SHP77 treated with DMSO at 0.1 percent for 48 hours (cell line): ENCODE measurements at regions not wholly inside any gene's neighbourhood (a gene's known extent, or its start where the extent isn't known, plus 50 kb on each side); places are given as distances from the start of the nearest gene placed in this dataset.
A peak's percentile ranks its signal among the peaks of the same experiment; 100 is the strongest.
"Not testable (repeated sequence)": the region's sequence is repeated elsewhere in the genome, so short reads cannot be mapped to it uniquely, and the experiment has no call there.

Experiments
- DNase-seq: peaks from one replicate; lab custom pipeline; 2025; lab: John Stamatoyannopoulos, UW

DNA sequence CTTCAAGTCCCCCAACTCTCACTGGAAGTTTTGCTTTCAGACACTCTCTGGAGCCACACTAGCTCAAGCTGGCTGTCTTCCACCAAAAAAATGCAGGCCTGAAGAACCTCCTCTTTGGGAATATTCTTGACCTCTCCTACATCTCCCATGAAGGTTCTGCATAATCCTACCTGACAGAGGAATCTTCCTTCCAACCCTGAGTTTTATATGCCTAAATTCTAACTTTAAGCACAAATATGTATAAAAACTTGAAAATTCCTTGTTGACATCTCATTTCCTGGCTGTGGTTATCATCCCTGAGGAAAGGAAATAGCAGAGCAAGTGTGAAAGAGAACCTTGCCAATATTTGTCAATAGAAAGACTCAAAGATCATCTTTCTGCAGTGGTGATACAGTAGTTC lies 249.0 kb downstream of the LPIN1 start:
- no peak for DNase-seq

DNA sequence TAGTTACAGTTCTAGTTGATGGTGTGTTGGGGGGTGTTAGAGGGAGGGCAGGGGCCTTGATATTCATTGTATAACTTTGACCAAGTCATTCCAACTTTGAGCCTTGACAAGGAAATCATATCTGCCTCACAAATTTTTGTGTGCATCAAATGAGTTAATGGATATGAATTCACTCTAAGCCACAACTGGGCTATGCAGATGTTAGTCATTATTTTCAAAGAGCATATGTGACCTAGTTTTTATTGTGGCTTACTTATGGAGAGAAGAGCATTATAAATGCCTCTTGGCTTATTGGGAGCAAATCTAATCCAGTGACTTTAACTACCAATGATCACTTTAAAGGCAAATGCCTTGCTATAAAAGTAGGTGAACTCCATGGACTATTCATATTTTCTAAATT lies 250.2 kb downstream of the LPIN1 start:
- DNase-seq = no peak

- no peak for DNase-seq
These were observed 250.7 kb downstream of the LPIN1 start for GRCh38 chr2:11997142-11997541.

GRCh38 chr2:11998218-11998617 lies 251.8 kb downstream of the LPIN1 start:
- DNase-seq = no peak

DNA sequence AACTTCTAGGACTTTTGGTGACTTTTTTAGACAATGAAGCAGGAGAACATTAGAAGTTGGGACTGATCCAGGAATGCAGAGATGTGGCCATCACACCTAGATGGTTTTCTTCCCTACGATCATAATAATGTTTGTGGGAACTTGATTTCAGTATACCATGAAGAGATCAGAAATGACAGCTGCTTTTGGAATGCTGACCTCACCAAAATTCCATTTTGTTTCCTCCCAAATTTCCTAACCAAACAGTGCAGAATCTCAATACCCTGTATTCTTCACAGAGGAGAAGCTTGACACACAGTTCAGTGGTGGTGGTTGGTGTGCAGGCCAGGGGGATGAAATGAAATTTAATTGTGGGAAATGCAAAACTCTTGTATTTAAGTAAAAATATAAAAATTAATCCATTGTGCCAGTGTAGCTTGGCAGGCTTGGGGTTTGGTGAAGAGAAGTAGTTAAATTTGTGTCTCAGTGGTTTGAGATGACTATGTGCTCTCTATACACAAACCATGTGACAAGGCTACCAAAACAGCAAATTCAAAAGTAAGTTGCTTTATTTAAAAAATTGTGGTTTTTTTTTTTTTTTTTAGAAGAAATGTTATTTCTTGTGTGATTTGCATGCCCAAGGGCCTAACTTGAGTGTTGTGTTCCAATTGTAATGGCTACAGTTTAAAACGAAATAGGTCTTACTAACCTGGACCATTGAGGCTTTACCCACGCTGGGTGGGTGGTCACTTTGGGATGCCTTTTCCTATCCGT lies 252.4 kb downstream of the LPIN1 start:
- DNase-seq = no peak

- no peak for DNase-seq
These were observed 255.2 kb downstream of the LPIN1 start for GRCh38 chr2:12001621-12002020.

- DNase-seq = no peak
These were observed 255.8 kb downstream of the LPIN1 start for GRCh38 chr2:12002215-12002614.

DNA sequence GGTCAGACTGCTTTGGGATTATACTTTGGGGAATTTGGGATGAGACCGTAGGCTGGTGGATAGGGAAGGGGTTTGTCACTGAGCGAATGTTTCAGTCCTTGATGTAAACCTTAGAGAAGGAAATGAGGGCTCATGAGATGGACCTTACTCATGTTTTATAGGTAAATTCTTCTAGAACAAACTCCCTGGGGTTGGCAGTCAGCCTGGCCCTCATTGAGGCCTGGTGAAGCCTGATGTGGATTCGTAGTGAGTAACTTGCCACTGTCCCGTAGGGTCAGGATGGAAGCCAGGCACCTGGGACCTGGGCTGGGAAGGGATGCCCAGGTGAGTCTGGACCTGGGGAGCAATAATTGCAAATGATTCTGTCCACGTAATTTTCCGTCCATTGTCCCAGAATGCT lies 258.3 kb downstream of the LPIN1 start:
- no peak for DNase-seq

DNA sequence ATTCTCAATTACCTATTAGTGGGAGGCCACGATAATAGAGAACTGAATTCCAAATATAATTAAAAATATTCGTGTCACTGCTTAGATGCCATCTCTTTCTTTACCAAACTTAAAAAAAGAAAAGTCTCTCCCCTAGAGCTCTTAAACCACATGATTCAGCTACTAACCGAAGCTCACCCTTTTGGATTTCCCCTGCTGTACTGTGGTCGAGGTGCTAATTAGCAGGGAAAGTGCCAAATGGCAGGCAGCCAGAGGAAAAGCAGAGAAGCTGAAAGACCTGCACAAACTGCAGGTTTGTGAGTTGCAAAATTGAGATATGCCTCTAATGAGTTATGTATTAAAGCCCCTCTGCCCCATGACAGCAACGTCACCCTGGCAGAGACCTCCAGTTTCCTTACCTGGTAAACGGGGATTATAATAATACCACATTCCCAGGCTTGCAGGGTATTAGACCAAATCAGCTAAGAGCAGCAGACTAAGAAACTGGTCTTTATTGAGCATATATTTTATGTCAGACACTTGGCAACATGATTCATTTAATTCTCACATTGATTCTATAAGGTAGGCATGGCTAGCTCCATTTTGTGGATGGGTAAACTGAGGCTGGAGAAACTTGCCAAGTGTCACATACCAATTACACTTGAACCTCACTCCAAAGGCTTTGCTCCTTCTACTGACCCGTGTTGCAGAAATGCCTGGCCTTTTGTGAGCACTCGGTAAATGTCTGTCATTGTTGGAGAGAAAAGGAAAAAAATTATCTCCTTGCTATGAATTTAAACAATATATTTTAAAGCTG lies 259.7 kb downstream of the LPIN1 start:
- peak; percentile 6 for DNase-seq

DNA sequence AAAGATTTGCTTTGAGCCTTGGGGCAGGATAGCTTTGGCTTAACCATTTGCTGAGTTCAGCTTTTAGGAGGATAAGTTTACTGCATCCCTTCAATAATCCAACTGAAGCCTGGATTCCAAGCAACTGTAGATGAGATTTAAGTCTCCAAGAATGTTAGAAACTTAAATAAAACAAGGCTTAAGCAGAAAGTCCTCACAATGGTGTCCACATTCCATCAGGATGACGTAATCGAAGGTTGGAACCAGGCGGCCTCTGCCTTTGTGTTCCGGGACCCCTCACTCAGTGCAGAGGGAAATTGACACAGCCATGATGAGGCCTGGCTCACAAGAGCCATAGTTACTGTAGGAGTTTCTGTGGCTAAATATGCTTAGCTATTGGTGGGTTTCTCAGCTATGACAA lies 260.4 kb downstream of the LPIN1 start:
- no peak for DNase-seq

DNA sequence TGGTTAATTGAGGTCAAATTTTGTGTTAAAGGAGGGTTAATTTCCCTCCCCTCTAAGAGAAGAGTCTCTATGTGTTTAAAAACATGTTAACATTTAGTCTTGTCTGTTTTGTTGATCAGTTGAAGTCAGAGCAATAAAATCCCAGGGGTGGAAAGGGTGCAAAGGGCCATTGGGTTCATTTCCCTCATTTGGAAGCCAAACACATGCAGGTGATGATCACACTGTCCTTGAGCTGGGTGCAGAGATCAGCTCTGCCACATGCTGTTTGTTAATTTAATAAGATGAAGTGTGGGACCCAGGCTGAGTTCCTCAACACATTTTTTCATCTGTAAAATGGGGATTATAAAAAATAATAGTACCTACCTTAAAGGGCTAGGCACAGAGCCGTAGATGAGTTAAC lies 260.9 kb downstream of the LPIN1 start:
- no peak for DNase-seq

GRCh38 chr2:12008425-12009061 lies 262.1 kb downstream of the LPIN1 start:
- DNase-seq = no peak

- no peak for DNase-seq
These were observed 263.0 kb downstream of the LPIN1 start for GRCh38 chr2:12009323-12009905.

DNA sequence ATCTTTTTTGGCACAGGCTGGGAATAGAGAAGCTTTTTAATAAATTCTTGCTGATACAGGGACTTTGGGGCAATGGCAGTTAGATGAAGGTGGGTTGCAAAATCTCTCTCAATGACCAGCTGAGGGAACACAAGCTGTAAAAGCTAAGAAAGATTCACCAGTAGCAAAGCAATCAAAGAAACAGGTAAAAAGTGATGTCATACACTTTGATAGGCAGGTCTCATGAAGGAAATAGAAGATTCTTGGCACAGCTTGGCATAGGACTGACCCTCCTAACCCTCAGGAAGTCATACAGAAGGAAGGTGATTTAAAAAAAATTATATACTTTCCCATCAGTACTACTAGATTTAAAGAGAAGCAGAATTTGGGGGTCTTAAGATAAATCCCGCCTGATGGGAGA lies 263.6 kb downstream of the LPIN1 start:
- no peak for DNase-seq

- no peak for DNase-seq
These were observed 264.3 kb downstream of the LPIN1 start for GRCh38 chr2:12010779-12011178.

GRCh38 chr2:12014088-12014960 lies 267.9 kb downstream of the LPIN1 start:
- DNase-seq = peak; percentile 57

- no peak for DNase-seq
These were observed 271.2 kb downstream of the LPIN1 start for GRCh38 chr2:12017499-12018157.

- not testable (repeated sequence) for DNase-seq
These were observed 272.3 kb downstream of the LPIN1 start for GRCh38 chr2:12018726-12019125.

DNA sequence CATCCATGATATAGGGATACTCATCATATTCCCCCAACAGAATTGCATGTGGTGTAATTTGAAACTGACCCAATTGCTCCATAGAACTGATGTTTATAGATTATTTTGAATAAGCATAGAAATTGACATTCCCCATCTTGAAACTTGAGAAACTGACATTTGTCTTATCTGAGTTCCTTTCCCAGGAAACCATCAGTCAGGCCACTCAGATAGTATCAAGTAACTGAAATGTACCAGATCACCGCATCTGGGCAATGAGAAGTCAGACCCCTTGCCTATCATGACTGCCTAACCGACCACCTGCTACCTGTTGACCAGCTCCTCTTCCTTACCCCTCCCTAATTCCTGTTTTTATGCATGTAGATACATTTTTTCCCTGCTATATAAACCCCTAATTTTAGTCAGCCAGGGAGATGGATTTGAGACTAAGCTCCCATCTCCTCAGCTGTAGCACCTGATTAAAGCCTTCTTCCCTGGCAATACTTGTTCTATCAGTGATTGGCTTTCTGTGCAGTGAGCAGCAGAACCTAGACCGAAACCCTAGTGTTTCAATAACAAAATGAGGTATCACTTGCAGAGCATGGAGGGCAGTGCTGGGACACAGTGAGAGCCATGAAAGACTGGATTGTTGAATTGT lies 274.5 kb downstream of the LPIN1 start:
- DNase-seq = no peak

DNA sequence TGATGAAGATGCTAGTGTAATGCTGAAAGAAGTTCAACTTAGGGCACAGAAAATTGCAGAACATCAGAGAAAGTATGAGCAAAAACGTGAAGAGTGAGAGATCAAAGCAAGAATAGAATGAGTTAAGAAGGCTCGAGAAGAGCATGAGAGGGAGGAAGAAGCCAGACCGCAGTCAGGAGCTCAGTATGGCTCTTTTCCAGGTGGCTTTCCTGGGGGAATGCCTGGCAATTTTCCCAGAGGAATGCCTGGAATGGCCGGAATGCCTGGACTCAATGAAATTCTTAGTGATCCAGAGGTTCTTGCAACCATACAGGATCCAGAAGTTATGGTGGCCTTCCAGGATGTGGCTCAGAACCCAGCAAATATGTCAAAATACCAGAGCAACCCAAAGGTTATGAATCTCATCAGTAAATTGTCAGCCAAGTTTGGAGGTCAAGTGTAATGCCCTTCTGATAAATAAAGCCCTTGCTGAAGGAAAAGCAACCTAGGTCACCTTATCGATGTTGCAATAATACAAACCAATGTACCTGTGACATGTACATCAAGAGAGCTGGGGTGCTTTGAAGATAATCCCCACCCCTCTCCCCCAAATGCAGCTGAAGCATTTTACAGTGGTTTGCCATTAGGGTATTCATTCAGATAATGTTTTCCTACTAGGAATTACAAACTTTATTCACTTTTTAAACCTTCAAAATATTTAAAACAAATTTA lies 277.9 kb downstream of the LPIN1 start:
- DNase-seq = not testable (repeated sequence)
